Hematopoietic multipotent progenitor cell treated with erythropoietin and hydrocortisone succinate and interleukin-3 and kit ligand, for 6 days (in vitro differentiated cells): ENCODE measurements at regions not wholly inside any gene's neighbourhood (a gene's known extent, or its start where the extent isn't known, plus 50 kb on each side); places are given as distances from the start of the nearest gene placed in this dataset.
"Not testable (repeated sequence)": the region's sequence is repeated elsewhere in the genome, so short reads cannot be mapped to it uniquely, and the experiment has no call there.

Experiments used
- DNase-seq: peaks from one replicate; pipeline ENCODE4 v3.0.0-alpha.2; 2015

DNA sequence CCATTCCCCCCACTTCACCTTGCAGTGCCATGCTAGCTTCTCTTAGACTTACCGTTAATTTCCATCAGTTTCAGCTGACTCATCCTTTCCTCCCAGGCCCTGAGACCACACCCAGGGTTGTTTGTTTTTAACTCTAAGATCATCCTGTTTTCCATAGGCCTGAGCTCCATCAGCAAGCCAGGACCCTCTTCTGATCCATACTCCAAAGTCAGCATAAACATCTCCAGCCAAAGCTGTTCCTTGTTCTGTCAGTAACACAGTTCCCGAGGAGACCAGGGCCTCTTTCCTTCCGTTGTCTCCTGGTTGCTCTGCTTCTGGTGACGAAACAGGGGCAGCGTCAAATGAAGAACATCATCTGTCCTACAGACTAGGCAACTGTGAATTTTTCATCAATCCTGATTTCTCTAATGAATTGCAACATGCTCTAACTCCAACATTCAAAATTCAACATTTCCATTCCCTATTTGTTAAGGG lies 83.8 kb upstream of the HNF1B start:
- peak; percentile 72 for DNase-seq

- no peak for DNase-seq
Measured at GRCh38 chr17:37827905-37828650, 83.2 kb upstream of the HNF1B start.

GRCh38 chr17:37826497-37827430 lies 81.9 kb upstream of the HNF1B start:
- DNase-seq, result peak; percentile 51

DNA sequence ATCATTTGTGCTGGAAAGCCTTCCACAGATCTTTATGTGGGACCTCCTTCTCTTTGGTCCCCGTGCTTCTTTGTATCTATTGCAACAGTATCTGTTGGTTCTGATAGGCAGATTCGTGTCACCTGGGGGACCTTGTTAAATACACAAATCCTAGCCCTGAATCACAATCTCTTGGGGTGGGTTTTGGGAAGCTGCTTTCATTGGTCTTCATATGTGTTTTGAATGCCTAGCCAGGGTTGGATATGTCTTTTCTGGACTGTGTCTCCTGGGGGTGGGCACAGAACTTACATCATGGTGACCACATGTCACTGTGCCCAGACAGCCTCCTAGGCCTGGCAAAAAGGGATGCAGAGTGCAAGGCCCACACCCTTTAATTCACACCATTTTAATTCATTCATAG lies 81.0 kb upstream of the HNF1B start:
- no peak for DNase-seq

GRCh38 chr17:37824534-37825485 lies 80.0 kb upstream of the HNF1B start:
- no peak for DNase-seq

GRCh38 chr17:37823996-37824395 lies 79.1 kb upstream of the HNF1B start:
- no peak for DNase-seq

- DNase-seq, result no peak
Measured at GRCh38 chr17:37820995-37821713, 76.3 kb upstream of the HNF1B start.

- DNase-seq, result no peak
Measured at GRCh38 chr17:37820313-37820994, 75.6 kb upstream of the HNF1B start.

- DNase-seq, result no peak
Measured at GRCh38 chr17:37818689-37819088, 73.8 kb upstream of the HNF1B start.

- no peak for DNase-seq
Measured at GRCh38 chr17:37816950-37817349, 72.1 kb upstream of the HNF1B start.

DNA sequence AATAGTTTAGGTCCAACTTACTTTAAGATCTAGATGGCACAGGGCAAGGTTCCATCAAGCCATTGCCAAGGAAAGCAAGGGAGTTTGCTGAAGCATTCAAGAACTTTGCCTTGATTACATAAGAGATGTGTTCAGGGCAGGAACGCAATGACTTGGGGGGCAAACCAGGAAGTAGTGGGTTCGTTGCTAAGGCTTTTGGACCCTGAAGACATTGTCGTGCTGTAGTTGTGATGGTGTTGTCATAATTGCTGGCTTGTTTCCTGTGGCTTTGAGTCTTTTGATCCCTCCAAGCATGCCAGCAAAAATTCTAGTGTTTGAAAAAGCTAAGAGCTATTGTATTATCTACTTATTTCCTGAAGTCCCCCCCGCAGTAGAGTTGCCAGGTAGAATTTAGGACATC lies 70.7 kb upstream of the HNF1B start:
- peak; percentile 17 for DNase-seq

- no peak for DNase-seq
Measured at GRCh38 chr17:37813751-37814150, 68.9 kb upstream of the HNF1B start.

- DNase-seq, result not testable (repeated sequence)
Measured at GRCh38 chr17:37808846-37809245, 64.0 kb upstream of the HNF1B start.

- DNase-seq, result no peak
Measured at GRCh38 chr17:37802712-37803416, 58.0 kb upstream of the HNF1B start.

GRCh38 chr17:37802061-37802595 lies 57.3 kb upstream of the HNF1B start:
- no peak for DNase-seq

- no peak for DNase-seq
Measured at GRCh38 chr17:37801171-37801570, 56.3 kb upstream of the HNF1B start.

GRCh38 chr17:37797206-37797605 lies 52.3 kb upstream of the HNF1B start:
- no peak for DNase-seq

DNA sequence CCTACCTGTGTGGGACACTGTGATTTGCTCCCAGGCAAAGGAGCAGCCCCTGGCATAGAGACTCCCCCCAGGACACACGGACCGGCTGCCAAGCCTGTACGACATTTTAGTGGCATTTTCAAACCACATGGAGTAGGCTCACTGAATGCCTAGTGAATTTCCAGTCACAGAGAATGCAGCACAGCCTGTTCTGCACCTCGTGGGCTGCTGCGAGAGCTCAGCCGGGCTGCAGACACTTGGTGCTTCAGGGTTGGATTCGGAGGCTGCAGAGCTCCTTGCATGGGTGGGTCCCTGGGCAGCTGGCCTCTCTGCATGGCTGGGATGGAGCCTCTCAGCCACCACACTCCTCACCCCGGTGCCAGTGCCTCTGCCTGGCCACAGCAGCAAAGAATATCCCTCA lies 51.2 kb upstream of the HNF1B start:
- no peak for DNase-seq
